Progenitor cell of endocrine pancreas (in vitro differentiated cells): ENCODE measurements at regions not wholly inside any gene's neighbourhood (a gene's known extent, or its start where the extent isn't known, plus 50 kb on each side); places are given as distances from the start of the nearest gene placed in this dataset.
"Not testable (repeated sequence)": the region's sequence is repeated elsewhere in the genome, so short reads cannot be mapped to it uniquely, and the experiment has no call there.

Experiments
- DNase-seq: peaks from one replicate; pipeline ENCODE4 v3.0.0; 2021; ENCODE audit warnings: low spot score; ENCODE audit not compliant: unreplicated experiment
- H3K27ac Mint-ChIP-seq: 2 replicates; pipeline ENCODE4 v1.8.0; 2021; ENCODE audit warnings: mild to moderate bottlenecking, moderate library complexity, mixed read lengths
- H3K27me3 Mint-ChIP-seq: 2 replicates; pipeline ENCODE4 v1.8.0; 2021; ENCODE audit warnings: mixed read lengths
- H3K36me3 Mint-ChIP-seq: 2 replicates; pipeline ENCODE4 v1.8.0; 2022; ENCODE audit warnings: mixed read lengths; ENCODE audit not compliant: insufficient read depth
- H3K4me1 Mint-ChIP-seq: 2 replicates; pipeline ENCODE4 v1.8.0; 2021; ENCODE audit warnings: low read depth, mixed read lengths
- H3K4me3 Mint-ChIP-seq: 2 replicates; pipeline ENCODE4 v1.8.0; 2021; ENCODE audit warnings: low read depth, mild to moderate bottlenecking, moderate library complexity, mixed read lengths
- H3K9me3 Mint-ChIP-seq: 2 replicates; pipeline ENCODE4 v1.8.0; 2021; ENCODE audit warnings: low read depth, mixed read lengths

GRCh38 chr2:87575138-87575537 lies 172.7 kb upstream of the PLGLB2 start:
- not testable (repeated sequence) for H3K4me3 Mint-ChIP-seq, H3K27ac Mint-ChIP-seq, DNase-seq, H3K9me3 Mint-ChIP-seq, H3K27me3 Mint-ChIP-seq, H3K36me3 Mint-ChIP-seq, H3K4me1 Mint-ChIP-seq

GRCh38 chr2:87577358-87577757 lies 170.5 kb upstream of the PLGLB2 start:
- H3K27ac Mint-ChIP-seq, H3K9me3 Mint-ChIP-seq, H3K36me3 Mint-ChIP-seq, DNase-seq, H3K4me1 Mint-ChIP-seq, H3K27me3 Mint-ChIP-seq, H3K4me3 Mint-ChIP-seq: not testable (repeated sequence)

GRCh38 chr2:87582152-87582551 lies 165.7 kb upstream of the PLGLB2 start:
- not testable (repeated sequence) for H3K27me3 Mint-ChIP-seq, H3K27ac Mint-ChIP-seq, H3K36me3 Mint-ChIP-seq, DNase-seq, H3K4me3 Mint-ChIP-seq, H3K9me3 Mint-ChIP-seq, H3K4me1 Mint-ChIP-seq

DNA sequence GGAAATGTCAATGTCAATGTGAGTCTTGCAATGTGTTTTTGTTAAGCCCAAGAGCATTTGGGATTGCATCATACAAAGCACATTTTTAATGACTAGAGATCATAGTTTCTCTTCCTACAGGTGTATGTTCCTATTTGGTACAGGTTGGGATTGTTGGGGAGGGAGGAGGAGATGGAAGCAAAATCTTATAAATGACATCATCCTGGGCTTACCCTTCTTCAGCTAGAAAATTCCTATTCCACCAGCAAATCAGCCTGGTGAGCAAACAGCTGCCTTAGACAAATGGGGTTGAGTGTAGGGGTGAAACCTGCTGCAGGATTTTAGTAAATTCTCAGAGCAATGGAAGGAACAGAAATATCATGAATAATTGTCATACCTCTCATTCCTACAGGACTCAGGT lies 165.3 kb upstream of the PLGLB2 start:
- not testable (repeated sequence) for H3K4me1 Mint-ChIP-seq, H3K36me3 Mint-ChIP-seq, DNase-seq, H3K27ac Mint-ChIP-seq, H3K27me3 Mint-ChIP-seq, H3K4me3 Mint-ChIP-seq, H3K9me3 Mint-ChIP-seq

DNA sequence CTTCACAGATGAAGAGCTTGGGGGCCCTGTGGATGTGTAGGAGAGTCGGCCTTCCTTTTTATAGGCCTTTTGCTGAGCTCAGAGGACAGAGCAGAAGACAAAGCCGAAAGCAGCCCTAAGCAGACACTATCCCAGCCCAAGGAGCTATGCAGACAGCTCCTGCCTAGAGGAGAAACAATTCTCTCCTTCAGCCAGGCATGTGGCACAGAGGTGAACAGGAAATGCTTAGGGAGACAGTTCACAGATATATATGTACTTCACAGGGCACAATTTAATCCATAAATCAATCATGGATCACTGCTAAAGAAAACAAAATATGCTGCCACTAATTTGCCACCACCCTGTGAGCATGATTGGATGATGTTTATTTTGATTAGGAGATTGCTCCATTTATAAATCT lies 164.5 kb upstream of the PLGLB2 start:
- H3K27me3 Mint-ChIP-seq, DNase-seq, H3K9me3 Mint-ChIP-seq, H3K4me1 Mint-ChIP-seq, H3K4me3 Mint-ChIP-seq, H3K27ac Mint-ChIP-seq, H3K36me3 Mint-ChIP-seq: not testable (repeated sequence)

- not testable (repeated sequence) for H3K27ac Mint-ChIP-seq, H3K27me3 Mint-ChIP-seq, DNase-seq, H3K9me3 Mint-ChIP-seq, H3K4me1 Mint-ChIP-seq, H3K36me3 Mint-ChIP-seq
- peak overlapping the region; percentile 35 for H3K4me3 Mint-ChIP-seq
Observed at GRCh38 chr2:87583803-87584202, 164.1 kb upstream of the PLGLB2 start.

GRCh38 chr2:87584268-87584906 lies 163.5 kb upstream of the PLGLB2 start:
- not testable (repeated sequence) for H3K4me1 Mint-ChIP-seq, H3K36me3 Mint-ChIP-seq, H3K9me3 Mint-ChIP-seq, H3K27me3 Mint-ChIP-seq, H3K27ac Mint-ChIP-seq
- DNase-seq: peak; percentile 10
- H3K4me3 Mint-ChIP-seq: peak overlapping the region; percentile 19

DNA sequence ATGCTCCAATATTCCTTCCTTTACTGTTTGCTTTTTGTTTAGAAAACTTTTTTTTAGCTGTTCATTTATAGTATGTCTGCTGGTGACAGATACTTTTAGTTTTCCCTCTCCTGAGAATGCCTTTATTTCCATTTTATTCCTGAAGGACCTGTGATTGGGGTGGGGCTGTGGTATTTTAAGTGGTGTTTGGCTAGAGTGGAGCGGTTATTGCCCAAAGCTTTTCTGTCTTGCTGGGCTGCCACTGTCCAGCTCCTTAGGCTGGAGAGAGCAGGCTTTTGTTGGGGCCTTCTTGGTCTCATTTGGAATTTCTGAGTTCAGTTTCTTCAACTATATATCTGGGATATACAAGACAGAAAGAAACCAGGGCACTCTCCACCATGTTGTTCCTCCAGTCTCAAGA lies 160.0 kb upstream of the PLGLB2 start:
- not testable (repeated sequence) for H3K27ac Mint-ChIP-seq, H3K9me3 Mint-ChIP-seq, H3K36me3 Mint-ChIP-seq, H3K4me1 Mint-ChIP-seq, H3K27me3 Mint-ChIP-seq, H3K4me3 Mint-ChIP-seq, DNase-seq

DNA sequence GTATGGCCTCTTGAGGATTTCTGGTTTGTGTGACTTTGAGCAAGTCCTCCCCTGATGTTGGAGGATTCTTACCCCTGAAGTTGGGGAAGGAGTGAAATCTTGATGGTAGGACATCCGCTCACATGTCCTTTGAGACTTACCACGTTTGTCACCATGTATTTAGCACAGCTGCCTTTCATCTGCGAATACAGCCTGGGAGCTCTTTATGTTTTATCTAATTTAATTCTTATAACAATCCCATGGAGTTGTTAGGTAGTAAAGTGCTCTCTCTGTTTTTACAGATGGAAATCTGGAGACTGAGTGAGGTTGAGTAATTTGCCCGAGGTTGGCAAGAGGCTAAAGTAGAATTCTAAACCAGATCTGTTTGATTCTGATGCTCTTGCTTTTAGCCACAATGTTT lies 154.9 kb upstream of the PLGLB2 start:
- H3K9me3 Mint-ChIP-seq, H3K27ac Mint-ChIP-seq: not testable (repeated sequence)

GRCh38 chr2:87593784-87594610 lies 153.9 kb upstream of the PLGLB2 start:
- not testable (repeated sequence) for H3K27me3 Mint-ChIP-seq, H3K4me1 Mint-ChIP-seq, H3K9me3 Mint-ChIP-seq, DNase-seq, H3K27ac Mint-ChIP-seq, H3K36me3 Mint-ChIP-seq, H3K4me3 Mint-ChIP-seq

More for the DNA sequence above, 154.9 kb upstream of the PLGLB2 start:
- not testable (repeated sequence) for H3K4me3 Mint-ChIP-seq, H3K36me3 Mint-ChIP-seq, H3K4me1 Mint-ChIP-seq, H3K27me3 Mint-ChIP-seq, DNase-seq

DNA sequence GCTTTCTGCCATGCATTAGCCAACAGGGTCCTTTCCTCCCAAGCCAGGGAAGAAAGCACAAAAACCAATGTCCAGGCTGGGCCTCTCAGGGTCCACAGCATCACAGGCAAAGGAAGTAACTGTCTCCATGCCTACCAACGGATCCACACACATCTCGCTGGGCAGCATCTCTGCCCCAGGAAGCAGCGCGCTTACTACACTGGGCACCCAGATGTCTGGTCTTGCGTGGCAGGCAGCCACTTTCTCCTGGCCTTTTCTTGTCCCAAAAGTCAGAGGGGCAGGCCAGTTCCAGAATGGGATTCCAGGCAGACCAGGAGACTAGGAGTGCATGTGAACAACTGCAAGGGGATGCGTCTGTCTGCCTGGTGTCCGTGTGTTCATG lies 153.3 kb upstream of the PLGLB2 start:
- not testable (repeated sequence) for DNase-seq, H3K4me3 Mint-ChIP-seq, H3K27ac Mint-ChIP-seq, H3K27me3 Mint-ChIP-seq, H3K9me3 Mint-ChIP-seq, H3K36me3 Mint-ChIP-seq, H3K4me1 Mint-ChIP-seq

DNA sequence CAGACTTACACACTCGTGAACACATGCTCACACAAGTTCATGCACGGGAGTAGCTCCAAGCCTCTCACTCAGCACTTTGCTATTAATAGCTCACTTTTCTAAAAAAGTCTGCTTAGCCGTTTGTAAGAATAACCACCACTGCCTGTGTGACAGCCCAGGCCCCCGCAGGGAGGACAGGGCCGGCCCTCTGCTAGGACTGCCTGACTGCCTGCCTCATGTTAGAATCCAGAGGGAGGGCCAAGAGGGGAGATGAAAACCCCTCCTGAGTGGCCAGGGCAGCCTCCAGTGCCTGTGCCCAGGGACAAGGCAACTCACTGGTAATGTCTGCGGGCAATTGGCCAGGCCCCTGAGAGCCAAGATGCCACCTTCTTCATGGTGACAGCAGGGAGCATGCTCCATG lies 152.9 kb upstream of the PLGLB2 start:
- H3K4me3 Mint-ChIP-seq, H3K27ac Mint-ChIP-seq, H3K36me3 Mint-ChIP-seq, DNase-seq, H3K4me1 Mint-ChIP-seq, H3K9me3 Mint-ChIP-seq, H3K27me3 Mint-ChIP-seq: not testable (repeated sequence)

DNA sequence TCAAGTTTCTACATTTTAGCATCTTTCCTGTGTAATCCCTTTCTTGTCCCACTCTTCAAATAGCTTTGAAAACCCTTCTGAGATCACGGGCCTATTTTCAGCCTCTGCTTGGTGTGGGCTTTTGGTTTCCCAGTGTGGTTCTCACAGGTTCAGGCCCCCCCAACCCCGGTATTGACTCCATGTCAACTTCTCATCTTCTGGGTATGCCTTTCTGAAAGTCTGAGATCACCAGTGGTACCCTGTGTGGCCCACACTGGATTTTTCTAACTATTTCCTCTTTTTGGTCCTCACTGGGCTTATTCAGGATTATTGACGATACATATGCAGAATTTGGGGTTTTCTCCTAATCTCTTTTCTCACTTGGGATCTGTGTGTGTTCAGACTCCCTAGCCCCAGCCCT lies 146.9 kb upstream of the PLGLB2 start:
- not testable (repeated sequence) for H3K36me3 Mint-ChIP-seq, H3K9me3 Mint-ChIP-seq, H3K4me1 Mint-ChIP-seq, H3K27ac Mint-ChIP-seq, DNase-seq, H3K27me3 Mint-ChIP-seq, H3K4me3 Mint-ChIP-seq
